Fibroblast of pulmonary artery (primary cell): ENCODE measurements at regions not wholly inside any gene's neighbourhood (a gene's known extent, or its start where the extent isn't known, plus 50 kb on each side); places are given as distances from the start of the nearest gene placed in this dataset.
"Not testable (repeated sequence)": the region's sequence is repeated elsewhere in the genome, so short reads cannot be mapped to it uniquely, and the experiment has no call there.

Experiments
- DNase-seq: peaks from one replicate; pipeline ENCODE4 v3.0.0-alpha.2; 2010; ENCODE audit warnings: low read depth
- H3K4me3 ChIP-seq: replicated peaks from 2 replicates; pipeline ENCODE4 v1.5.1; 2011; ENCODE audit warnings: low read depth, mild to moderate bottlenecking, control low read depth, low read length, moderate library complexity
- TF ChIP-seq, protein P1 (sequence below): IDR thresholded peaks from 2 replicates; pipeline ENCODE4 v1.5.1; 2011; ENCODE audit warnings: mild to moderate bottlenecking, control low read depth, low read length, inconsistent platforms; ENCODE audit errors: missing control alignments

DNA sequence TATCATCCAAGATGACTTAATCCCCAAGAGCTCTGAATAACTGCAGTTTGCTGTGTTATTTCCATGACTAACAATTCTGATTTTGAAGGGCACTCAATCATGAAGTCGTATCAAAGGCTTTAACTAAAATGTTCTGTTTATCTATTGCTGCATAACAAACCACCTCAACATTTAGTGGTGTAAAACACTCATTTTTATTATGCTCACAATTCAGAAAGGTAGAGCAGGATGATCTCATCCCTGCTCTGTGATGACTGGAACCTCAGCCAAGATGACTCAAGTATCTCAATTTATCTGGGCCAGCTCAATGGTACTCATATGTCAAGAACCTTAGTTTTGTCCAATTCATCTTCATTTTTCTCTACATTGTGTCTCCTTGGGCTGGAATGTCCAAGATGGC lies 451.1 kb downstream of the PPARGC1A start:
- no peak overlapping the region for H3K4me3 ChIP-seq
- TF ChIP-seq, protein P1, sequence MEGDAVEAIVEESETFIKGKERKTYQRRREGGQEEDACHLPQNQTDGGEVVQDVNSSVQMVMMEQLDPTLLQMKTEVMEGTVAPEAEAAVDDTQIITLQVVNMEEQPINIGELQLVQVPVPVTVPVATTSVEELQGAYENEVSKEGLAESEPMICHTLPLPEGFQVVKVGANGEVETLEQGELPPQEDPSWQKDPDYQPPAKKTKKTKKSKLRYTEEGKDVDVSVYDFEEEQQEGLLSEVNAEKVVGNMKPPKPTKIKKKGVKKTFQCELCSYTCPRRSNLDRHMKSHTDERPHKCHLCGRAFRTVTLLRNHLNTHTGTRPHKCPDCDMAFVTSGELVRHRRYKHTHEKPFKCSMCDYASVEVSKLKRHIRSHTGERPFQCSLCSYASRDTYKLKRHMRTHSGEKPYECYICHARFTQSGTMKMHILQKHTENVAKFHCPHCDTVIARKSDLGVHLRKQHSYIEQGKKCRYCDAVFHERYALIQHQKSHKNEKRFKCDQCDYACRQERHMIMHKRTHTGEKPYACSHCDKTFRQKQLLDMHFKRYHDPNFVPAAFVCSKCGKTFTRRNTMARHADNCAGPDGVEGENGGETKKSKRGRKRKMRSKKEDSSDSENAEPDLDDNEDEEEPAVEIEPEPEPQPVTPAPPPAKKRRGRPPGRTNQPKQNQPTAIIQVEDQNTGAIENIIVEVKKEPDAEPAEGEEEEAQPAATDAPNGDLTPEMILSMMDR, result no peak
- DNase-seq, result no peak

DNA sequence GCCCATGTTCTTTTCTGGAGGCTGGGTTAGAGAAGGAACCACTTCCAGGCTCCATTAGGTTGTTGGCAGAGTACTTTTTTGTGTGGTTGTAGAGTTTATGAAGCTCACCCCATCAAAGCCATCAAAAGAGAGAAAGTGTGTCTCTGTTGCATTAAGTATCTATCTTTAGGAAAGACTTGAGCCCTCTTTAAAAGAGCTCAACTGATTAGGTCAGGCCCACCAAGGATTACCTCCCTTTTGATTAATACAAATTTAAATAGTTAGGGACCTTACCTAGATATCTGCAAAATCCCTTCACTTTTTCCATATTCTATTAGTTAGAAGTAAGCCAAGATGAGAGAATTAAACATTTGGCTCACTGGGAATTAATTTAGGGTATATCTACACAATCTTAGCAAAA lies 460.4 kb downstream of the PPARGC1A start:
- TF ChIP-seq, protein P1, result no peak
- no peak for DNase-seq
- no peak overlapping the region for H3K4me3 ChIP-seq

DNA sequence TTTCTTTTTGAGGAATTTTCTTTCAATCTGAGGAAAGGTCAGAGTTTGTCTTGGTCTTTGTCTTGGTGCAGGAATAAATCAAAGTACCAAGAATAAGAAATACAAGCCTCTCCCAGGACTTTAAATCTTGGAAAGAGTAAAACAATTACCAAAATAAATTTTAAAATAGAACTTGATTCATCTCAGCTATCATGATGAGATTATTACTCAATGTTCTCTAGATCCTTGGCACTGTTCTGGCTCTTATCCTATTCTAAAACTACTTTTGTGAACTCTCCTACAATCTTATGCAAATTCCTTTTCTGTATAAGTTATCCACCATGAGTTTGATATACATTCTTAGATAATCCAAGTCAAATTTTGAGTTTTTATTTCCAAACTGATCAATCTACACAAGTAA lies 464.3 kb downstream of the PPARGC1A start:
- H3K4me3 ChIP-seq, result no peak overlapping the region
- TF ChIP-seq, protein P1, result no peak
- DNase-seq, result no peak

DNA sequence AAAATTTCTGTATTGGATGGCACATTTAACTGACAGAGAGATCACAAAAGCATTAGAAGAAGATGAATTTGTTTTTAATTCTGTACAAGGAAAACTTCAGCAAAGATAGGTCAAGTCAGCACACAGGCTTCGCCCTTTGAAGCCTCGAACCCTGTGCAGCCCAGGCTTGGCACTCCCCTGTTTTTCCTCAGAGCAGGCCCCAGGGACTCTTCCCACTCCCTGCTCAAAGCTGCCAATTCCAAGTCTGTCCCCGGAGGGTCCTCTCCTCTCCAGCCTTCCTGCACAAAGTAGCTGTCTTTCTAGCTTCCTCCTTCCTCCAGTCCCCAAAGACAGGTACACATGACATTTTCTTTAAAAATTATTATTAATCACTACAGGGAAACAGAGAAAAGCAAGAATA lies 466.3 kb downstream of the PPARGC1A start:
- TF ChIP-seq, protein P1, result no peak
- no peak for DNase-seq

DNA sequence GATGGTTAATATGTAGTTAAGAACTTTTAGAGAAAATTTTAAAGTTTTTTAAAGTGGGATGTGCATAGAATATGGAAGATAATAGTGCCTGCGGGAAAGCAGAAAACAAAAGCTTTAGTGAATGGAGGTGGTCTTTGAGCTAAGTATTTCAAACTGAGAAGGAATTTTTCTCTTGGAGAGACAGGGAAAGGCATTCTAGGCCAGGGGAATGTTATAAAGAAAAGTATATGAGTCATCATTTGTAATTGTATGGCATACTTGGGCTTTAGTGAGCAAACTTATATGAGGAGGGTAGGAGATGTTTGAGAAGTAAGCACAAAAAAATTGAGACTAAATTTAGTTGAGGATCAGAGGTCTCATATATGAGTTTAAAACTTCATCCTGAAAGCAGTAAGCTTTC lies 467.0 kb downstream of the PPARGC1A start:
- no peak overlapping the region for H3K4me3 ChIP-seq
- DNase-seq, result no peak
- TF ChIP-seq, protein P1, result no peak

More for the DNA sequence above, 466.3 kb downstream of the PPARGC1A start:
- H3K4me3 ChIP-seq, result no peak overlapping the region

DNA sequence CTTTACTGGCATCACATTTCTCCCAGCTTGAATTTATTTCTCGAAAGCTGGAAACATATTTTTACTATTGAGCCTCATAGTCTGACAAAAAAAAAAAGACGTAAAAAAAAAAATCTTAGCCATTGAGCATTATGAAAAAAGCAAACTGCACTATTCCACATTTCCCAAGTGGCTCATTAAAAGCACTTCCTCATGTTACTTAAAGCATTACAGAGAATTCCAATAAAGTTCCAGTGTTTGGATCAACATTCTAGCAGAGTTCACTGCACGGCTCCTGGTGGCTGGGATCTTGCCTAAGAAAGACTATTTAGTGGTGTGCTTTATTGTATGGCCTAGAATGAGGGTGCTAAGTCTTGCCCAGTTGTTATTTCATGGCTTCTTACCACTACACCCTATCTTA lies 476.2 kb downstream of the PPARGC1A start:
- no peak overlapping the region for H3K4me3 ChIP-seq
- TF ChIP-seq, protein P1, result no peak
- DNase-seq, result no peak

DNA sequence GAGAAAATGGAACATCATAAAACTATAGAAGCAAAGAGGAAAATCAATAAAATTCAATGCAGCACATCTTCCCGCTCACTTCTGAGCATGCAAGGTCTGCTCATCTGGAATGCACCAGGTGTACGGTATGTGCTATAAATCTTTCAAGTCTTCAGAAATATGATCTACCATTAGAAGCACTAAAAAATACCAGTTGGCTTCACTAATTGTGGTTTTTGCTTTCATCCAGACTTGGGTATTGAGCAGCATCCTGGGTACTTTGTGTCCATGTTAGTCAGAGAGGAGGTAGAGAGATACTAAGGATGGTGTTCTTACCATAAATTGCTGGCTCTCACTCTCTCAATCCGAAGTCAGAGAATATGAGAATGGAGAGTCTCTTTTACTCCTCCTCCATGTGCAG lies 477.1 kb downstream of the PPARGC1A start:
- no peak for DNase-seq
- TF ChIP-seq, protein P1, result no peak
- H3K4me3 ChIP-seq, result no peak overlapping the region

DNA sequence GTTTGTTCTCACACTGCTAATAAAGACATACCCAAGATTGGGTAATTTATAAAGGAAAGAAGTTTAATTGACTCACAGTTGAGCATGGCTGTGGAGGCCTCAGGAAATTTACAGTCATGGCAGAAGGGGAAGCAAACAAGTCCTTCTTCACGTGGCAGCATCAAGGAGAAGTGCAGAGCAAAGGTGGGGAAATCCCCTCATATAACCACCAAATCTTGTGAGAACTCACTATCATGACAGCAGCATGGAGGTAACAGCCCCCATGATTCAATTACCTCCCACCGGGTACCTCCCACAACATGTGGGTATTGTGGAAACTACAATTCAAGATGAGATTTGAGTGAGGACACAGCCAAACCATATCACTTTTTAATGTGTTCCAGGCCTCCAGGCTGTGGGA lies 480.9 kb downstream of the PPARGC1A start:
- not testable (repeated sequence) for DNase-seq, H3K4me3 ChIP-seq
